Uterus (tissue), 3 donors: ENCODE measurements at regions not wholly inside any gene's neighbourhood (a gene's known extent, or its start where the extent isn't known, plus 50 kb on each side); places are given as distances from the start of the nearest gene placed in this dataset.

Source experiments
- DNase-seq, 2 donors: peaks; one replicate each; pipeline ENCODE4 v3.0.0-alpha.2; 2019 to 2020
- H3K27ac ChIP-seq, 2 donors: fragments of 200-600 bp; sonication (generic); 1 replicate in 1 of 2; 2 replicates in 1 of 2; pipeline ENCODE4 v1.5.1; 2016 to 2018
- H3K27me3 ChIP-seq, 2 donors: fragments of 200-600 bp; sonication (generic); one replicate each; pipeline ENCODE4 v1.5.1; 2018 to 2019; ENCODE audit warnings: control low read depth in 1 of 2
- H3K36me3 ChIP-seq, 2 donors: fragments of 200-600 bp; sonication (generic); one replicate each; pipeline ENCODE4 v1.5.1; 2019; ENCODE audit warnings: control low read depth in 1 of 2
- H3K4me1 ChIP-seq, 2 donors: fragments of 200-600 bp; sonication (generic); one replicate each; pipeline ENCODE4 v1.5.1; 2018 to 2019; ENCODE audit warnings: control low read depth in 1 of 2
- H3K4me3 ChIP-seq, 2 donors: fragments of 200-600 bp; sonication (generic); 1 replicate in 1 of 2; 2 replicates in 1 of 2; pipeline ENCODE4 v1.5.1; 2018 to 2019; ENCODE audit warnings: mild to moderate bottlenecking in 1 of 2
- H3K9me3 ChIP-seq, 2 donors: fragments of 200-600 bp; sonication (generic); one replicate each; pipeline ENCODE4 v1.5.1; 2019; ENCODE audit warnings: control low read depth in 1 of 2
- CTCF ChIP-seq, 4 experiments: fragments of 200-600 bp in 2 of 4; fragments of 450-650 bp in 2 of 4; sonication (generic) in 2 of 4; IDR thresholded peaks; one replicate each; pipeline ENCODE4 v1.5.1; 2016 to 2019; ENCODE audit warnings: antibody characterized with exemption in 4 of 4, mild to moderate bottlenecking in 2 of 4, moderate library complexity in 1 of 4
- POLR2A ChIP-seq, 2 donors: fragments of 450-650 bp; IDR thresholded peaks; one replicate each; pipeline ENCODE4 v1.6.1; 2016; ENCODE audit warnings: antibody characterized with exemption in 2 of 2, mild to moderate bottlenecking in 1 of 2, moderate library complexity in 1 of 2
- intact Hi-C: fragments of 100-400 bp; cut with DNase I; formaldehyde crosslinking; loops from one replicate; pipeline ENCODE4 v1.15.1; 2023; ENCODE audit warnings: low total_unique reads
- donor health status: DM: yes; HTN: yes; CAD: no.

DNA sequence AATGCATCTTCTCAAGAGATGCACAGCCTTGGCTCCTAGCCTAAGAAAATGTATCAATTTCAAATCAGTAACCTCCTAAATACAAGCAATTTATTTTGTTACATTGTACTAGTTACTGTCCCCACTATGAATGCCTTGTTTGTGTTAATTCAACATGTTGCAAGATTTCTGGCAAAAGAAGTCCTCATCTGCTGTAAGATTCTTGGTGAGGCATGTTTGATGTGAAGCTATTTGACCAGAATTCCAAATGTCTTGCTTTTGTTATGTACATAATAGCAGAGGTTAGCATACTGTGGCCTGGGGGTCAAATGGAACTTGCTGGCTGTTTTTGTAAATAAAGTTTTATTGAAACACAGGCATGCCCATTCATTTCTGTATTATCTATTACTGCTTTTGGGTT is 1023.1 kb upstream of the WWC1 start:
- Histone ChIP-seq H3K27me3 (no peaks in the 10 kb centered on the region), H3K36me3 (no peaks in the 10 kb centered on the region), H3K4me1 (no peaks in the 10 kb centered on the region), H3K9me3 (no peaks in the 10 kb centered on the region), H3K27ac (no peak overlapping the region), H3K4me3 (no peak overlapping the region)
- intact Hi-C loops, result no loop called here
- no peak for TF ChIP-seq POLR2A (IDR thresholded peaks at IDR 0.05)
- TF ChIP-seq CTCF (IDR thresholded peaks at IDR 0.05), result no peak
- DNase-seq, result no peak

- Histone ChIP-seq H3K36me3 (no peaks in the 10 kb centered on the region), H3K27me3 (no peaks in the 10 kb centered on the region), H3K4me3 (no peak overlapping the region), H3K27ac (no peak overlapping the region), H3K4me1 (no peaks in the 10 kb centered on the region), H3K9me3 (no peaks in the 10 kb centered on the region)
- intact Hi-C loops, result no loop called here
- no peak for TF ChIP-seq POLR2A (IDR thresholded peaks at IDR 0.05)
- no peak for TF ChIP-seq CTCF (IDR thresholded peaks at IDR 0.05)
- DNase-seq, result no peak
These were observed 1022.3 kb upstream of the WWC1 start for GRCh38 chr5:167269146-167269545.

GRCh38 chr5:167271081-167271480 is 1020.4 kb upstream of the WWC1 start:
- no peak for DNase-seq
- H3K27me3 ChIP-seq, result no peaks in the 10 kb centered on the region
- TF ChIP-seq CTCF (IDR thresholded peaks at IDR 0.05) (no peak), POLR2A (IDR thresholded peaks at IDR 0.05) (no peak)
- no peaks in the 10 kb centered on the region for H3K4me1 ChIP-seq
- H3K27ac ChIP-seq, result no peak overlapping the region
- H3K9me3 ChIP-seq, result no peaks in the 10 kb centered on the region
- H3K4me3 ChIP-seq, result no peak overlapping the region
- intact Hi-C loops, result no loop called here
- H3K36me3 ChIP-seq, result no peaks in the 10 kb centered on the region

- DNase-seq, result no peak
- no peak for TF ChIP-seq POLR2A (IDR thresholded peaks at IDR 0.05)
- TF ChIP-seq CTCF (IDR thresholded peaks at IDR 0.05), result no peak
- Histone ChIP-seq H3K4me1 (no peaks in the 10 kb centered on the region), H3K27ac (no peak overlapping the region), H3K4me3 (no peak overlapping the region), H3K36me3 (no peaks in the 10 kb centered on the region), H3K27me3 (no peaks in the 10 kb centered on the region), H3K9me3 (no peaks in the 10 kb centered on the region)
- intact Hi-C loops, result no loop called here
These were observed 1019.9 kb upstream of the WWC1 start for GRCh38 chr5:167271511-167271910.

GRCh38 chr5:167280111-167280510 is 1011.3 kb upstream of the WWC1 start:
- intact Hi-C loops, result no loop called here
- no peak for TF ChIP-seq POLR2A (IDR thresholded peaks at IDR 0.05)
- TF ChIP-seq CTCF (IDR thresholded peaks at IDR 0.05), result no peak
- no peak for DNase-seq

More at GRCh38 chr5:167280111-167280510, 1011.3 kb upstream of the WWC1 start:
- Histone ChIP-seq H3K4me3 (no peak overlapping the region), H3K36me3 (no peaks in the 10 kb centered on the region), H3K9me3 (no peaks in the 10 kb centered on the region), H3K27me3 (no peaks in the 10 kb centered on the region), H3K27ac (no peak overlapping the region), H3K4me1 (no peaks in the 10 kb centered on the region)
